Calu3 (cell line): ENCODE measurements at regions not wholly inside any gene's neighbourhood (a gene's known extent, or its start where the extent isn't known, plus 50 kb on each side); places are given as distances from the start of the nearest gene placed in this dataset.

Source experiments
- BruUV-seq: library from RNA; stranded (reverse); fragments of 400-500 nt; replicated peaks from 2 replicates; lab custom pipeline; 2021; lab: Mats Ljungman, UMichigan
- CTCF ChIA-PET: fragments of 300-600 bp; sonication (Branson Sonifier 250); formaldehyde crosslinking; loops from one replicate; lab custom pipeline; 2022; ENCODE audit warnings: antibody characterized with exemption; lab: Charles Lee
- DNase-seq: peaks from one replicate; pipeline ENCODE4 v3.0.0; 2022
- H3K27ac Mint-ChIP-seq: one replicate; pipeline ENCODE4 v1.8.0; 2022; ENCODE audit warnings: mixed read lengths; ENCODE audit not compliant: unreplicated experiment
- H3K27me3 Mint-ChIP-seq: one replicate; pipeline ENCODE4 v1.8.0; 2022; ENCODE audit warnings: mixed read lengths; ENCODE audit not compliant: unreplicated experiment
- H3K36me3 Mint-ChIP-seq: one replicate; pipeline ENCODE4 v1.8.0; 2022; ENCODE audit warnings: mild to moderate bottlenecking, moderate library complexity, mixed read lengths; ENCODE audit not compliant: insufficient read depth, unreplicated experiment
- H3K4me1 Mint-ChIP-seq: one replicate; pipeline ENCODE4 v1.8.0; 2022; ENCODE audit warnings: mild to moderate bottlenecking, low read depth, mixed read lengths; ENCODE audit not compliant: unreplicated experiment
- H3K4me3 Mint-ChIP-seq: one replicate; pipeline ENCODE4 v1.8.0; 2022; ENCODE audit warnings: mild to moderate bottlenecking, low read depth, moderate library complexity, mixed read lengths; ENCODE audit not compliant: unreplicated experiment
- H3K9me3 Mint-ChIP-seq: one replicate; pipeline ENCODE4 v1.8.0; 2022; ENCODE audit warnings: low read depth, mixed read lengths; ENCODE audit not compliant: unreplicated experiment
- intact Hi-C: fragments of 100-400 bp; cut with micrococcal nuclease; formaldehyde crosslinking; loops from one replicate; pipeline ENCODE4 v1.10.0; 2022; ENCODE audit not compliant: unreplicated experiment
- TF ChIP-seq, protein P1 (sequence below): fragments of 200-600 bp; IDR thresholded peaks from one replicate; pipeline ENCODE4 v1.8.0; 2022; ENCODE audit warnings: antibody characterized with exemption; ENCODE audit not compliant: unreplicated experiment

DNA sequence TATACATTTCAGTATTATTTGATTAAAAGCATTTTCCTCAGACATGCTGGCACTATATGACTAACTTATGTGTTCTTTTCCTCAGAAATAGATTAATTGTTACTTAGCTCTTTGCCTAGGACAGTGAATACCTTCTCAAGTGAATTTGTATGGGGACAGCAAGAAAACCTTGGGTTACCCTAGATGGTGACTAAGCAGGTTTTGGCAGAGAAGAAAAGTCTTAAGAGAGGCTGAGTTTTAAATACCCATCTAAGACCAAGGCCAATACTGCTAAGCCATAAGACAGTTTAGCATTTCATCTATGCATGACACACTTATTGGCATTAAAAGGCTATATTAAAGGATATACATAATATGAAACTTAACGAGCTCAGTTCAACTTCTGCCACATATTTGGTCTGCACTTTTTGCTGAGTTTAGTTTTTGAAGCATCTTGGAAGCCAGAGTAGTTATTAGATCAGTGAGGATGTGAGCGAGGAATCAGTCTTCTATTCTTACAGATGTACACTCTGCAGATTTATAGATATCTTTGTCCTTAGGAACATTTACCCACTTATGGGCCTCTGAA, 54.6 kb upstream of the FAM3C start:
- BruUV-seq: no TSS peak
- Mint-ChIP-seq H3K4me1 (no peaks in the 10 kb centered on the region), H3K4me3 (no peak overlapping the region), H3K9me3 (no peaks in the 10 kb centered on the region), H3K27me3 (no peaks in the 10 kb centered on the region), H3K27ac (no peak overlapping the region), H3K36me3 (no peaks in the 10 kb centered on the region)
- CTCF ChIA-PET: no interaction called here
- no peak for DNase-seq
- intact Hi-C loops: no loop called here
- TF ChIP-seq, protein P1, sequence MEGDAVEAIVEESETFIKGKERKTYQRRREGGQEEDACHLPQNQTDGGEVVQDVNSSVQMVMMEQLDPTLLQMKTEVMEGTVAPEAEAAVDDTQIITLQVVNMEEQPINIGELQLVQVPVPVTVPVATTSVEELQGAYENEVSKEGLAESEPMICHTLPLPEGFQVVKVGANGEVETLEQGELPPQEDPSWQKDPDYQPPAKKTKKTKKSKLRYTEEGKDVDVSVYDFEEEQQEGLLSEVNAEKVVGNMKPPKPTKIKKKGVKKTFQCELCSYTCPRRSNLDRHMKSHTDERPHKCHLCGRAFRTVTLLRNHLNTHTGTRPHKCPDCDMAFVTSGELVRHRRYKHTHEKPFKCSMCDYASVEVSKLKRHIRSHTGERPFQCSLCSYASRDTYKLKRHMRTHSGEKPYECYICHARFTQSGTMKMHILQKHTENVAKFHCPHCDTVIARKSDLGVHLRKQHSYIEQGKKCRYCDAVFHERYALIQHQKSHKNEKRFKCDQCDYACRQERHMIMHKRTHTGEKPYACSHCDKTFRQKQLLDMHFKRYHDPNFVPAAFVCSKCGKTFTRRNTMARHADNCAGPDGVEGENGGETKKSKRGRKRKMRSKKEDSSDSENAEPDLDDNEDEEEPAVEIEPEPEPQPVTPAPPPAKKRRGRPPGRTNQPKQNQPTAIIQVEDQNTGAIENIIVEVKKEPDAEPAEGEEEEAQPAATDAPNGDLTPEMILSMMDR: no peak

DNA sequence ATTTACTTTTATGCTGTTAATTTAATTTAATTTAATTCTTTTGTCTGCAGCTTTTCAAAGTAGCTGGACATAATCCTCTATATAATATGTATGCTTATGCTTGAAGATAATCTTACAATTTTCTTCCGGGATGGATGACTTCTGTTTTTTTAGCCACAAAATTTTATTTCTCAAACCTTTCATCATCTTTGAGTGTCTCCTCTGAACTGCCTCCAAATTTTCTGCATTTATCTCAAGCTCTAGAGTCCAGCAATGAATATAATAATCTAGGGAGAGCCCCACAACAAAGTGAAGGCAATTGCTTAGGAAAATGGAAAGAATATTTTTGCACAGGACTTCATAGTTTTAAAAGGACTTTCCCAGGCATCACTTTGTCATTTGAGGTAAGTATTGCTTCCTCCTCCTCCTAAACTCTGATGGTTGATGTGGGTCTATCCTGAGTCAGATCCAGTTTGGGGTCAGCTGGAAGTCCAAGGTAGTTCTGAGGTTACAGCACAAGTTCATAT, 53.7 kb upstream of the FAM3C start:
- Mint-ChIP-seq H3K9me3 (no peaks in the 10 kb centered on the region), H3K27ac (no peak overlapping the region), H3K27me3 (no peaks in the 10 kb centered on the region), H3K4me3 (no peak overlapping the region), H3K36me3 (no peaks in the 10 kb centered on the region), H3K4me1 (no peaks in the 10 kb centered on the region)
- BruUV-seq: no TSS peak
- CTCF ChIA-PET: no interaction called here
- TF ChIP-seq, protein P1: no peak
- intact Hi-C loops: no loop called here
- DNase-seq: no peak

GRCh38 chr7:121449329-121449728, 53.2 kb upstream of the FAM3C start:
- intact Hi-C loops: no loop called here
- BruUV-seq: no TSS peak
- Mint-ChIP-seq H3K27ac (no peak overlapping the region), H3K9me3 (no peaks in the 10 kb centered on the region), H3K4me3 (no peak overlapping the region), H3K4me1 (no peaks in the 10 kb centered on the region), H3K36me3 (no peaks in the 10 kb centered on the region), H3K27me3 (no peaks in the 10 kb centered on the region)
- CTCF ChIA-PET: no interaction called here
- TF ChIP-seq, protein P1: no peak
- DNase-seq: no peak

- intact Hi-C loops: no loop called here
- TF ChIP-seq, protein P1: no peak
- H3K36me3 Mint-ChIP-seq: no peaks in the 10 kb centered on the region
- H3K4me3 Mint-ChIP-seq: no peak overlapping the region
- H3K4me1 Mint-ChIP-seq: no peaks in the 10 kb centered on the region
- no TSS peak for BruUV-seq
- CTCF ChIA-PET: no interaction called here
- no peak for DNase-seq
- no peaks in the 10 kb centered on the region for H3K9me3 Mint-ChIP-seq
- no peaks in the 10 kb centered on the region for H3K27me3 Mint-ChIP-seq
- H3K27ac Mint-ChIP-seq: no peak overlapping the region
These were observed 52.3 kb upstream of the FAM3C start for GRCh38 chr7:121448429-121448828.
